Renal pelvis (tissue), 1 donor: ENCODE measurements at regions not wholly inside any gene's neighbourhood (a gene's known extent, or its start where the extent isn't known, plus 50 kb on each side); places are given as distances from the start of the nearest gene placed in this dataset.
A peak's percentile ranks its signal among the peaks of the same experiment; 100 is the strongest.

Experiments
- DNase-seq: peaks from one replicate; pipeline ENCODE4 v3.0.0-alpha.2; 2013

DNA sequence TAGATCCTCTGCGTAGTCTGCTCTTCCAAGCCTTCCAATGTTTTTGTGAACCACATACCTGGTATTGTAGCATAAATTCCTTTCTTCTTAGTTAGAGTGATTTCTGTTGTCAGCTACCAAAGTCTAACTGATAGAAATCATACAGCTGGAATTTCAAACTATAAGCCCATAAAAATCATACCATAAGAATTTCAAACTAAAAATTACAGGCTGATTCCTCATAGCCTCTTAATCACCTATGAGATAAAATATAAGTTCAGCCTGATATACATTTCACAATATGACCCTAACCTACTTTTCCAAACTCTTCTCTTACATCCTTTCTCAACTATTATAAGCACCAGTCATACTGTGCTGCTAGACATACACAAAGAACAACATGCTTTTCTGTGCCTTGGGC is 64.8 kb downstream of the PTHLH start:
- DNase-seq, result no peak

DNA sequence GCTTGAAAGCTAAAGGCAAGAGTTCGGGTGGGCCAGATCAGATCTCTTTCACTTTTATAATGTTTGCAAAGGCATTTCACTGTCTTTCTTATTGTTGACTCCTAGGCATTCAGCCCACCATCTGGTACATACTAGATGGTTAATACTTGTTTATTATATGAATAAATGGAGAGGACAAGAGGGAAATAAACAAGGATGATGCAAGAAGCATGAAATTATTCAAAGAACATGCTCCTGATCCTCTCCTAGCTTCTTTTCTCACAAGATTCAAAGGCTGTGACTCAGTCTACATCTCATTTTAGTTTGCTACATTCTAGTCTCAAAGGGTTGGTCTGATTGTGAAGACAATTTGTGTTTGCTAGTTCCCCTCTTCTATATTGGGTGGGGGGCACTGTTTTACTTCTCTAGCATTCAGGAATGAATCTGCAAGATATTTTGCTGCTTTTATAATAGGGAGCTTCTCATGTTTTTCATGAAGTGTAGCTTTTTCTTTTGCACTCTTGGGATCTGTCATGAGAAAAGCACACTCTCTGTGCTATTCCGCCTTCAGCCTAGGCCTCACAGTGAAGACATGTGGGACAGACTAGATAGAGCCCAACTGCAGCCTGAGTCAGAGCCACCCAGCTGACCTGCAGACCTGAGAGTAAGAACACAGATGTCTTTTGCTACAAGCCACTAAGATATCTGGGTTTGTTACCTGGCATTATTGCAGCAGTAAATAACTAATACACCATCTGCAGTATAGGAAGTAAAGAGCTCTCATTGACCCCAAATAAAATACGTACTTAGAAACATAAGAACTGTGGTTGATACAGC is 65.7 kb downstream of the PTHLH start:
- DNase-seq, result no peak

DNA sequence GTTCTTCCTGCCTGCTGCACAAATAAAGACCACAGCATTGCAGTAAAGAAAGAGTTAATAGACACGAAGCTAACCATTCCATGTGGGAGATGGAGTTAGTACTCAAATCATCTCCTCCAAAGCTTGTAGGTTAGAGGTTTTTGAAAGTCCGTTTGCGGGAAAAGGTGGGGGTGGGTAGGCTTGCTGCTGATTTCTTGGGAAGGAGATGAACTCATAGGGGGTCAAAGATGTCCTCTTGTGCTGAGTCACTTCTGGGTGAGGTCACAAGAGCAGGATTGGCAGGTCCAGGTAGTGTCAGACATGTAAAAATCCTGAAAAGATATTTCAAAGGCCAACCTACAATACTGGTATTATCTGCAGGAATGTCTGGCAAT is 66.4 kb downstream of the PTHLH start:
- DNase-seq, result no peak

DNA sequence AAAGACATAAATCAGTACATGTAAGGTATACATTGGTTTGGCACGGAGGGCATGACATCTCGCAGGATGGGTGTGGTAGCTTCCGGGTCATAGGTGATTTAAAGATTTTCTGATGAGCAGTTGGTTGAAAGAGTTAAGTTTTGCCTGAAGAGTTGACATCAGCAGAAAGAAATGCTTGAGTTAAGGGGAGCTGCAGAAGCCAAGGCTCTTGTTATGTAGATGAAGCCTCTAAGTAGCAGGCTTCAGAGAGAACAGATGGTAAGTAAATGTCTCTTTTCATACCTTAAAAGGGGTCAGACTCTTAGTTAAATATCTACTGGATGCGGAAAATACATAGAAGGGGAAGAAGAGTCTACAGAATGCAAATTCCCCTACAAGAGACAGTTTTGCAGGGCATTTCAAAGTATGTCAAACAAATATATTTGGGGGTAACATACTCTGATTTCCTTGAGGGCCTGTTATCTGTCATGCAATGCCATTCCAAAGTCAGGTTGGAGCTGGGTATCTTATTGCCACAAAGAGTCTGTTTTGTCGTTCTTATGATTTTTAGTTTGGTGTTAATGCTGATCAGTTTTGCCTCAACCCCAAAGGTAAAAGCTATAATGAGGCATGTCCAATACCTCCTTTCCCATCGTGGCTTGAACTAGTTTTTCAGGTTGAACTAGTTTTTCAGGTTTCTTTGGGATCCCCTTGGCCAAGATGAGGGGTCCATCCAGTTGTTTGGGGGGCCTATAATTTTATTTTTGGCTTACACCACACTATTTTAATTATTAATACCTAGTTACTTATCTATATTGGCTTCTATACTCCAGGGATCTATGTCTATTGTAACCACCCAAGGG is 67.0 kb downstream of the PTHLH start:
- no peak for DNase-seq

DNA sequence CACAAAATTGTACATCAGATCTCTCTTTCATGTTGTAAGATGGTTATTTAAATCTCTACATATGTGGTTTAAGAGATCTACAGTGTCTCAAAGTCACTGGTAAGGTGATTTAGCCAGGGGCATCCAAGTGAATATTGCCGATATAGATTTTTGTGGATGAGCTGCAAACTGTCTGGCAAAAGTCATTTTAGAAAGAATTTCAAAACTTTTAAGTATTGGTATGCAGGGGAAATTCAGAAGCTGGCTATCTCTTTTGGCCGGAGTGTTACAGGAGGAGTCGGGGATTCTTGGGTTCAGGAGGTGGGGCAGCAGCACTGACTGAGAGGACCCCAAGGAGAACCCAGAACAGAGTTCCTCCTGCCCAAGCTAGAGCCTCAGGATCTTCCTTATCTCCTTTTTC is 69.9 kb downstream of the PTHLH start:
- DNase-seq, result no peak

DNA sequence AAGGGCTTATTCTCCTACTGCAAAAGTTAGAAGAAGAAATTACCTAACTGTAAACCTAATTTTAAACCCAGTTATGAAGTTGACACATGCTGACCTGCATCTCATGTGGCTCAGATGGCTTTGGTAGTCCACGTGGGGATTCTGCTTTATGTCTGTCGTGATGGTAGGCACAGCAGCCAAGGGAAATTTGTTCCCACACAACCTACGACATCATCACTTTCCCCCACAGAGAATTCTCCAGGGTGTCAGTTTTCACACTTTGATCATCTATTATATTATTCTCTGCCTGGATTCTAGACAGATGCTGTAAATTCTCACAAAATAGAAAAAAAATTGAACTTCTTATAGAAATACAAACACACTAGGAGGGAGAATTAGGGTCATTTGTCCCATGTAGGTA is 70.6 kb downstream of the PTHLH start:
- no peak for DNase-seq

DNA sequence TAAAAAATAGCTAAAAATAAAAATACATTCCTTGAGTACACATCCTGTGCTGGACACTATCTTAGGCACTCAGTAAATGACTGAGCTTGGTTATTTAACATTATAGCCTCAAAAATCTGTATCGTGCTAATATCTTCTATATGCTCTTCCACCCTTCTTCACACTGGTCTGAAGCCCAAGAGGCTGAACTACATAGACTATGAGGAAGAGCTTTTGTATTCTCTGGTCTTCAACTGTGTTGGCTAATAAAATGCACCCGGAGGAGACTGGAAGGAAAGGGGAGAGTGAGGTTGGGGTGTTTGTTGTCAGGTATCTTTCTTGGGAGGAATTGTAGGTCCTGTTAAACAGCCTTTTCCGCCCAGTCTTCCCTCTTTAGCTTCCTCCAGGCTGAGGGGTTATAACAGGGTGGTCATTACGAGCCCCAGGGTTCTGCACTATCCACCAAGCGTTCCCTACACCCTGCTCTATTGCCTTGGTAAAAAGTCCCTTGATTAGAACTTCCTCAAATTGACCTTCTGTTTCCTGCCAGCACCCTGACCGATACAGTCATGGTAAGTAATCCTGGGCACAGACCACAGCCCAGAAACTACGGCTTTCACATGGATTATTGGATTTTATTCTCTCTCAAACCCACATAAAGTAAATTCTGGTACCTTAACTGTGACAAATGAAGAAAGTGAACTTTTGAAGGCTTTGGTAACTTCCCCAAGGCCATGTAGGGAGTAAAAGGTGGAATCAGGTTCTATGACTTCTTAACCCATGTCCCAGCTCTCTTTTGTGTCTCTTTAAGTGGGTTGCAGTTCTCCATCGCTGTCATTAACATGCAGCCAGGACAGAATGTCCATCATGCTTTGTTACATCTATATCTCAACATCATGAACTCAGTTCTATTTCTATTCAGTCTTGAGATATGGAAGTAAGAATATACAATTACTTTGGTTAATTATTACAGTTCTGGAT is 71.3 kb downstream of the PTHLH start:
- DNase-seq, result no peak

DNA sequence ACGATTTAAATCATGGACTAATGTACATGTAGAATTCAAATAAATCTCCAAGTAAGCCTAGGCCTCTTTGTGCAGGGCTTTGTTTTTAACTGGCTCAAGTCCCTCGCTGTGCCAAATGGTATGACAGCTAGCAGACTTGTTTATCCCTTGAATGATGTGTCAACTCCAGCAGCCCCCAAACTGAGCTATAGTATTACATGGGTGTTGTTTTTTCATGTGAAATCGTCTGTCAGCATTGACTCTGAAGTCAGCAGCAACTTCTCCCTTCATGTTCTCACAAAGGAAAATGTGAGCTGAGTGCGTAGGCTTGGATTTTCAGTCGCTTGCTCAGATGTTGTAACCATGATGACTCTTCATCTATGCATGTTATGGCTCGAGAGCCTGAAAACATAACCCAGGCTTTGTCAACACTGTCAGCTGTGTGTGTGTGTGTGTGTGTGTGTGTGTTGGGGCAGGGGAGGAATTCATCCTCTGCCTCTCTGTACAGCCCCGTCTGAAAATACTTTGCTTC is 73.3 kb downstream of the PTHLH start:
- peak; percentile 23 for DNase-seq

DNA sequence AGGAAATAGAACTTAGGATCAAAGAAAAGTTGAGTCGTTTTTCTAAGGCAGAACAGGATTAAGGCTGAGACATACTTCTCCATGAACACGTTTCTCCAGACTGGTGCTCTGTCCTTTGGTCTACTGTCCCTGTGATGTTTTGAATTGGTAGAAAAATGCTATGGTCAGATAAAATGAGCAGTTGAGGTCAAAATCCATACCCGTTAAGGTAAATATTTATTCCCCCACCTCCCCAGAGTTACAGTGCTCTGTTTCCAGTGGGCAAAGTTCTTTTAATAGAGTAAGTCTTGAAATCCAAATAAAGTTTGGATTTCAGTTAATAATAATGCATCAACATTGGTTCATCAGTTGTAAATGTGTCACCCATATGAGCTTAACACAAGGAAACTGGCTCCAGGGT is 74.5 kb downstream of the PTHLH start:
- no peak for DNase-seq

DNA sequence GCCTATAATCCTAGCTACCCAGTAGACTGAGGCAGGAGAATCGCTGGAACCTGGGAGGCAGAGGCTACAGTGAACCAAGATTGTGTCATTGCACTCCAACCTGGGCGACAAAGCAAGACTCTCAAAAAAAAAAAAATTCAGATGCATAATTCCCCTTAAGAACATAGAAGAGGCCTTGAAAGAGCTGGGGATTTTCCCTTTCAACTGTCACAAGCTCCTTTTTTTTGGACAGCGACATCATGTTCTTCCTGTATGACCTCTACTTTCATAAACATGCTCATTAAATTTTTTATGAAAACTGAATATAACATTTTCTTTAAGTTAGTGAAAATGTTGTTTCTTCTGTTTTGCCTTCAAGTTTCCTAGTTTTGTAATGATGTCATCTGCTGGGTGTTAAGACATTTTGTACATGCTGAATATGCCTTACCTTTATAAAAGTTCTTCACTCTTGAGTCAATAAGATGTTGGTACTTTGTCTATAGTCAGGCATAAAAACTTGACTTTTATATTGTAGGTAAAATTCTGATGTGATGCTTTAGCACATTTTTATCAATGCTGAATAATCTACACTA is 76.0 kb downstream of the PTHLH start:
- no peak for DNase-seq

DNA sequence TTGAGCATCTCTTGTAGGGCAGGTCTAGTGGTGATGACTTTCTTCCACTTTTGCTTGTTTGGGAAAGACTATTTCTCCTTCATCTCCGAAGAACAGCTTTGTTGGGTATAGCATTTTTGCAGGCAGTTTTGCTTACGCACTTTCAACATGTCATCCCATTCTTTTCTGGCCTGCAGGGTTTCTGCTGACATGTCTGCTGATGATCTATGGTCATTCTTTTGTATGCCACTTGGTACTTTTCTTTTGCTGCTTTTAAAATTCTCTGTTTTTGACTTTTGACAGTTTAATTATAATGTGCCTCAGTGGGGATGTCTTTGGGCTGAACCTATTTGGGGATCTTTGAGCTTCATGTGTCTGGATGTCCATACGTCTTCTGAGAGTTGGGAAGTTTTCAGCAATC is 78.2 kb downstream of the PTHLH start:
- no peak for DNase-seq

DNA sequence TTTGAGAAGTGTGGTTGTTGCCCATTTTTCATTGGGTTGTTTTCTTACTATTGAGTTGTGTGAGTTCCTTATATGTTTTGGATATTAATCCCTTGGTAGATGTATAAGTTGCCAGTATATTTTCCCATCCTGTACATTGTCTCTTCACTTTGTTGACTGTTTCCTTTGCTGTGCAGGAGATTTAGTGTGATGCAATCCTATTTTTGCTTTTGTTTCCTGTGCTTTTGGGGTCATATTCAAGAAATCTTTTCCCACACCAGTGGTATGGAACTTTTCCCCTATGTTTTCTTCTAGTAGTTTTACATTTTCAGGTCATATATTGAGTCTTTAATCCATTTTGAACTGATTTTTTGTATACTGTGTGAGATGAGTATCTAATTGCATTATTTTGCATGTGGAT is 92.8 kb downstream of the PTHLH start:
- no peak for DNase-seq

DNA sequence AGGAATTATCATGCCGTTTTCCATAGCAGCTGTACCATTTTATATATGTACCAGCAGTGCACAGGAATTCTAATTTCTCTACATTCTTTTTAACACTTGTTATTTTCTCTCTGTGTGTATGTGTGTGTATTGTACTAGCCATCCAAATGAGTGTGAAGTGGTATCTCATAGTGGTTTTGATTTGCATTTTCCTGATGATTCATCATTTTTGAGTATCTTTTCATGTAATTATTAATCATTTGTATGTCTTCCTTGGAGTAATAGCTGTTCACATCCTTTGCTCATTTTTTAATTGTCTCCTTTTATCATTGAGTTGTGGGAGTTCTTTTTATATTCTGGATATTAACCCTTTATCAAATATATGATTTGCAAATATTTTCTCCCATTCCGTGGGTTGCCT is 95.6 kb upstream of the MANSC4 start:
- DNase-seq, result no peak

DNA sequence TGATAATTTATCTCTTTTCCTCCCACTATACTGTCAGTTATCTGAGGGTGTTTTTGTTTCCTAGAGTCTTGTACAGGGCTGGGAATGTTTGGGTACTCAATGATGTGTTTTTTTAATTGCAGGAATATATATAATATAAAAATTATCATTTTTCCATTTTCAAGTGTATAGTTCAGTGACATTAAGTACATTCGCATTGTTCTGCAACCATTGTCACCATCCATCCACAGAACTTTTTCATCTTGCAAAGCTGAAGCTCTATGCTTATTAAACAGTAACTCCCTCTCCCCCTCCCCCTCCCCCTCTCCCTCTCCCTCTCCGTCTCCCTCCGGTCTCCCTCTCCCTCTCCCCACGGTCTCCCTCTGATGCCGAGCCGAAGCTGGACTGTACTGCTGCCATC is 93.0 kb upstream of the MANSC4 start:
- DNase-seq, result no peak

DNA sequence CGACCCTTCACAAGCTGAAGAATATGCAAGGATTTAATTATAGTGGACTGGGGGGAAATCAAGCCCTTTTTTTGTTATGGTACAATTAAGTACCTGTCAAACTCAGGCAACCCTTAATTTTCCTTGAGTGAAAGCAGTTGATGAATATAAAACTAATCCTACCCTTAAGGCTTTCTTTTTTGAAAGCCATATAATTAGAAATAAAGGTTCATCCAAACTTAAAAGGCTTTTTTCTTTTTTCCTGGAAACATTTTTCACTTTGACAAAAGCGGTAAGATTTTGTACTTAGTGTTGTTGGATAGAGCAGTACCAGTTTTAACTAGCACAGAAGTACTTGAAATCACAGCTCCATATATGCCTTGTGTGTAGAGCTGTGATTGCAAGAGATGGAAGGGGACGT is 91.9 kb upstream of the MANSC4 start:
- DNase-seq, result no peak

DNA sequence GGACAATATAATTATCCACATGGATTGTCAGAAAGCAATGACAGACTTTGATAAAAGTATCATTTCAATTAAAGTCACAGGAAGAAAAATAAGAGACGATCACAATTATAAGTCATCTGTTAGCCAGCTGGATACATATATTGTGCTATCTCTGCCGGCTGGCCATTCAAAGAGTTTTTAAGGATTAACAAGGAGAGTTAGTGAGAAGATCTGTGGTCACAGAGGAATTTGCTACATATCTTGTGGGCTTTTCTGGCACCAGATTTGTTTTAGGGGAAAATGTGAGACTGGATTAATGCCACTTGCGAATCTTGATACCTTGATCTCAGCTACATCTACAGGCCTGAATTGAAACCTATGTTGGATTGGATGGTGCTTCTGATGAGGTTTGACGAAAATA is 90.9 kb upstream of the MANSC4 start:
- no peak for DNase-seq

DNA sequence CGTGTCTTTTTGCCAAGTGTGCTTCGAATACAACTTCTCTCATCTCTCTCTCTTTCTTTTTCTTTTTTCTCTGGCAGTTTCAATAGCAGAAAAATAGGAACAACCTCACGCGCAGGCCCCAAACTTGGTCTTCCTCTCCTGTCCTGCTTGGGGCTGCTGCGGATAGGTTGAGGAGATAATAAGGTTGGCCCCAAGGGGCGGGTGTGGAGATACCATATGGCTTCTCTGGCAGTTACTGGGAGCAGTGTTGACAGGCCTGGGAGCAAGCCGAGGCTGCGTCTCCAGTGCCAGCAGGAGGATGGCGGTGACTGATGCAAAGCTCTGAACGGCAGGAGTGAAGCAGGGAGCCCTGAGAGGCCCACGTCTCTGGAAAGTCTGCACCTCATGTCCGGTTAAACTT is 89.5 kb upstream of the MANSC4 start:
- no peak for DNase-seq

DNA sequence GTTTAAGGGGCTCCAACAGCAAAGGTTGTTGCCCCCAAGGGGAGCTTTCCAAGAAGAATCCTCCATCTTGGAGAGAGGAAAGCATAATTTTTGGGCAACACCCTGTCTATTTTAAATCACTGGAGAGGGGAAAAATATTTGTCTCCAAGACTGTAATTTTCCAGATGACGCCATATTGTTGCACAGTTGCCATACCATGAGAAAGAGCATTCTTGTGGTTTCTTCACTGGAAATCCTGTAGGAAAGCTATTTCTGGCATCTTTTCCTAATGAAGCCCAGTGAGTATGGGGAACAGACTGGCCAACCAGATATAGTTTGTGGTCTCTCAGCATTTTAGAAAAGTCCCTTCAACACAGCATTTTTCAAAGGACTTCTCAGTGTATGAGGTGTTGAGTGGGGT is 88.1 kb upstream of the MANSC4 start:
- DNase-seq, result no peak

DNA sequence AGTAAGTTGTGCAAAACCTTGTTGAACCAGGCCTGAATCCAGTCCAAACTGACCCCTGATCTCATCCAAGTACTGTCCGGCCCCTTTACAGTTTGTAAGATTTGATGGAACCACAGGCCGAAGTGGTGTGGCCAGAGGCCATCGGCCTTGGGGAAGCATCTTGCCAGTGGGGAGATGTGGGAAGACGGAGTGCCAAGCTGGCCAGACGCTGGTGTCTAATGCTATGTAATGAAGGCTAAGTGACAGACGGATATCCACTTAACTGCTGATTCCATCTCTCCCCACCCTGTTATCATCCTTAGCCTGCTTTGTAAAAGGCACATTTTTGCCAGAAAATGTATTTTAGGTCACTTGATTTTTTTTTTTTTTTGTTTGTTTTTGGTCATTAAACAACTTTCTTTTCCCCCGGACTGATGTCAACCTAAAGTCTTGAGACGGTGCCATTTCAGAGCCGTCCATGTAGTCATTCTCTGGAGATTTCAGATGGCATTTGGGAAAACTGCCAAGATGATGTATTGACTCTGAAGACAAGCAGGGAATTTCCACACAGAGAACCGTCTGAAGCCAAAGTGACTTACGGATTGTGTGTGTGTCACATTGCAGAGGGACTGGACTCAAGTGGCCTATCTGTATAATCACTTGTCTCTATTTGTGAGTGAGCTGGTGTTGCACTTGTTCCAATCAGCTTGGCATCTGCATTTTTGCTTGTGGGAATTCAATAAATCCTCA is 86.5 kb upstream of the MANSC4 start:
- no peak for DNase-seq

DNA sequence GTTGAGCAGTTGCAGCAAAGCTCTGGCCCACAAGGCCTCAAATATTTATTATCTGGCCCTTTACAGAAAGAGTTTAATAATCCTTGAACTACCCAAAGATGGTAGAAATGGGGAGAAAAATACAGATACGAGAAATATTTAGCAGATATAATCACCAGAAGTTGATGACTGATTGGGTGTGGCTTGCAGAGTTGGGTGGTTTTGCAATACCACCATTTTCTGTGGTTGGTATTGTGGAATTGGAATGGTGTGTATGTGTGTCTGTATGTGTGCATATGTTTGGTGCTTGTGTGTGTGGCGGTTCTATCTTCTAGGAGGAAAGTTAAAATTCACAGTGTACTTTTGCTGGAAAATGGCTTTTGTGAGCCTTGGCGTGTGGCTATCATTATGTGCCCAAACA is 85.4 kb upstream of the MANSC4 start:
- DNase-seq, result no peak

DNA sequence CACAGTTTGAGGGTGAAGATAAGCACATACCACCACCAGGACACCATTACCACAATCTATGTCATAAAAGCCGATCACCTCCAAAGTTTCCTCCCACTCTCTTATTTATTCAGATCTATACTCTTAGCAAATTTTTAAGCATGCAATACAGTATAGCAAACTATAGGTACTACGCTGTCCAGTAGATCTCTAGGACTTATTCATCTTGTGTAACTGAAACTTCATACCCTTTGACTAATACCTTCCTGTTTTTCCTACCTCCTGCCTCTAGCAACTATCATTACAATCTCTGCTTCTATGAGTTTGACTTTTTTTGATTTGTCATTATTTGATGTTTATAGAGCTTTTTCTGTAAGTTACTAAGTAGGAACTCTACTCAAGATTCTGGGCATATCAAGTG is 84.5 kb upstream of the MANSC4 start:
- DNase-seq, result no peak
